DMS 273 treated with DMSO at 0.1 percent for 48 hours (cell line): ENCODE measurements at regions not wholly inside any gene's neighbourhood (a gene's known extent, or its start where the extent isn't known, plus 50 kb on each side); places are given as distances from the start of the nearest gene placed in this dataset.
A peak's percentile ranks its signal among the peaks of the same experiment; 100 is the strongest.

Experiments used
- DNase-seq: peaks from one replicate; lab custom pipeline; 2025; lab: John Stamatoyannopoulos, UW

- DNase-seq, result no peak
These were observed 130.3 kb upstream of the RASSF8 start for GRCh38 chr12:25828188-25828587.

DNA sequence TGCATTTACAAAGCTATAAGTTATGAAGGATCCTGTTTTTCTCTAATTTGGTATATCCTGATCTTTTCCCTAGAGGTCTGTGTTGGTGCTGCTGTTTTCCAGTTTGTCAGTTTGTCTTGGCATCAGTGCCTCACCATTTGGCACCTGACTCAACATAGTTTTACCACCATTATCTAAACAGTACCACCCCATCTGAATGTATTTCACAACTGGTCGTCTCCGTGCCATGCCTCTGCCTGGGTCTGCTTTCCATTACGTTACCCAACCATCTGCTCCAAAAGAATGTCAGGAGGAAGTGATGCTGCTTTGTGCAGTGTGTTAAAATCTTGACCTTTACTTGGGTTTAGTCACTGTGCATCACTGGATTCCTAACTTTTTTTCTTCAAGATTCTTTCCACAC lies 129.3 kb upstream of the RASSF8 start:
- DNase-seq, result peak; percentile 1

DNA sequence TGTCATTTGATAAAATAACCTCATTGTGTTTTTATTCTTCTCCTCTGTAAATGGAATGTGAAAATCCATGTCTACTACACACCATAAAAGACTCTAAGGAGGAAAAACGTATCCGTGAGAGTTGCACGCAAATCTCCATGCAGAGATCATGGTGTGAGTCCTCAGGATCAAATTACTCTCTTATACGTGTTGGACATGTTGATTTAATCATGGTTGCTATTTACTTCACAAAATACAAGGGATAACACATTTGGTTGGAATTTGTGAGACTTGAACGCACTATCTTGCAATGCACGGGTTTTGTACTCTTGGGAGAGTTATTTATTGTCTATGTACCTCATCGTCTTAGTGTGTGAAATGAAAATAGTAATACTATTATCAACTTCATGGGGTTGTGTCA lies 128.0 kb upstream of the RASSF8 start:
- DNase-seq, result no peak

GRCh38 chr12:25833657-25834056 lies 124.8 kb upstream of the RASSF8 start:
- no peak for DNase-seq

DNA sequence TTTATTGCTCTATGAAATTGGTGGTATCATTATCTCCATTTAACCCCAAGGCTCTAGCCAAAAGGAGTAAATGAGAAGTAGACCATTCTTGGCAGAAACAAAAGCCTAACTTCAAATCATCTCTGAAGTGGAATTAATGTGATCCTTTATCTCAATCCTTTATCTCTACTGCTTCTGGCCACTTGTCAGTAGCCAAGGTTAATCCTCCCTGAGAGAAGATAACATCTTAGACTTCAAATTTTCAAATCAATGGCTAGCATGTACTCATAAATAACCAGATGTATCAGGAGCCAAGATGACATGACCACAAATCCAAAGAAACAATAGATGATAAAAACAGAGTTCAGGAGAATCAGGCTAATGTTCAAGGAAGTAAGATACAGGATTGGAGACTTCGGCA lies 123.1 kb upstream of the RASSF8 start:
- no peak for DNase-seq

- no peak for DNase-seq
These were observed 120.5 kb upstream of the RASSF8 start for GRCh38 chr12:25838007-25838406.

- DNase-seq, result no peak
These were observed 119.0 kb upstream of the RASSF8 start for GRCh38 chr12:25839470-25839869.

GRCh38 chr12:25840678-25841465 lies 117.6 kb upstream of the RASSF8 start:
- DNase-seq, result no peak

DNA sequence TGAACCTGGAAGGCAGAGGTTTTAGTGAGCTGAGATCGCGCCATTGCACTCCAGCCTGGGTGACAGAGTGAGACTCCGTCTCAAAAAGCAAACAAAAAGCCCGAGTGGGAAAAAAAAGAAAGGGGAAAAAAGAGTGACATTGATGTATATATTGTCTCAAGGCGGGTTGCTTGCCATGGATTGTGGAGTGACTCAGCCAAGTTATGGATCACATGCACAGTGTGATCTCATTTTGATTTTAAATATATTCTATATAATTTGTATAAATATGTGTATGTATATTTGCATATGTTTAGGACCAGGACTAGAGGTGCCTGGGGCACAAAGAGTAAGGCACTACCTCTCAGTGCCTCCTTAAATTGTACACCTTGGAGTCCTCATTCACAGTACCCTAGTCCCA lies 116.2 kb upstream of the RASSF8 start:
- no peak for DNase-seq

DNA sequence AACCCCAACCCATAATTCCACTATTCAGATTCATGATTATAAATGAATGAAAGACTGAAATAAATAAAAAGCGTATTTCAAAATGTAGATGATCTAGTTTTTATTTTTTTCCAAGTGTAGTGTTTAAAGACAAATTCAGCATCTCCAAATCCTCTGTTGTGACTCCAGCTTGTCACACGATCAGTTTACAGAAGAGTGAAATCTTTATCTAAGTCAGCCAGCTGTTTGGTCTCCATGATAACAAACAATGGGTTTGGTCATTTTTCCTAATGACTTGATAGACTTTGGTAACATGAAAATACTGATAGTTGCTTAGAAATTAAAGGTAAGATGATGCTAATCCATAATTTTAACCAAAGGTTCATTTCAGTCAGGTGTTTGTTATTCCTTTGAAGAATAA lies 114.5 kb upstream of the RASSF8 start:
- DNase-seq, result no peak

DNA sequence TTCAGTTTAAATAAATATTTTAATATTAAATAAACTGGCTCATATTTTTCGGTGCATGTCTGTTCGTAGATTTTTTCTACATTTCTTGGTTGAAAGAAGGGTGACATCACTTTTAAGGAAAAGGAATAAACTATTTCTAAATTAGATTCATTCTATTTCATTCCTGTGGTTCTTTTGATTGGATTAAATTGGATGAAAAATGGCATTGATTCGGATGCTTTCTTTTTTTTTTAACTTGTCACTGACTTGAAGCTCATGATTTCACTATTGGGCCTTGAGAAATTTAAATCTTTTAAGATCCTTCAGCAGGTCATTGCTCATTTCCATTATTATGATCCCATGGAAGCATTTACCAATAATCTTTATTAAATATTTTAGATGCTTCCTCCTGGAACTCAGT lies 113.1 kb upstream of the RASSF8 start:
- DNase-seq, result no peak

DNA sequence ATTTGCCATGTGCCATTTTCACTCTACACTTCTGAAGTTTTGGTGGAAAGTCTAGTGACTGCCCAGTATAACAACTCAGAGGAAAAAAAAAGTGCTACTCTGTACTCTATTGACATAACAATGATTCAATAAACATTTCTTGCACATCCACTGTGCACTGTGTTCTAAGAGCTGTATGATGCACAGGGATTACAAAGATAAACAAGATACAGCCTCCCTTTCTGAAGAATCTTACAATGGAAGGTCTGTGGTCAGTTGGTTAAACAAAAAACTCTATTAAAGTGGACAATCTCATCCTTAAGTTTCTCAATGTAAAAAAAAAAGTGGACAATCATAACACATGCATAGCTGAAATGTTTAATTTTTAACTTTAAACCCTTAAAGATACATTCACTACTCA lies 105.7 kb upstream of the RASSF8 start:
- DNase-seq, result no peak

DNA sequence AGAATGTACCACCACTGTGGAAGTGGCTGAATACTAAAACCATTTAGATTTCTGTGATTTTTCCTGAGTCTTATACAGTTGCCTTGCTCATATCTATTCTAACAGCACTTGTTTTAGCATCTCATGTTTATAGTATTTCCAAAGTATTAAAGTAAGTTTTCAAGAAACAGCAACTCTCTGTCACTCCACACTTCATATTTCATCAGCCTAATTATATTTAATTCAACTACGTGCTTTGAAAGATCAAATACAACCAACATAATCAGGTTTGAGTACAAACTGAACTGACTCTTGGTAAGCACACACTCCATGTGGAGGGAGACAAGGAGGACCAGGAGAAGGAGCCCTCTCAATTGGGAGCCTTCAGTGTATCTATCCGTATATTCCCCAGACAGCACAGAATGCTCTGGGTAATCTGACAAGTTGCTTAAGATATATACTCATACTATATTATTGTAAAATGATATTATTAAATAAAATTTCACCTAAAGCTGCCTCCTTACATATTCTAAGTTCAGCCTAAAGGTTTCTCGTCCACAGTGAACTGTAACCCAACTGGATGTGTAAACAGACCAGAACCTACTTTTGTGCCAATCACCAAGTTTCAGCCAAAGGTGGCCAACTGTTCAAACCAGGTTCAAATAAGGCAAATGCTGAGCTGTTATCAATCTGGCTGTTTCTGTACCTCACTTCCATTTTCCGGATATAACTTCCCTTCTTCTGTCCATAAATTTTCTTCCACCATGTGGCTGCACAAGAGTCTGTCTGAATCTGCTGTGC lies 105.0 kb upstream of the RASSF8 start:
- DNase-seq, result no peak

- DNase-seq, result no peak
These were observed 103.5 kb upstream of the RASSF8 start for GRCh38 chr12:25854991-25855390.

DNA sequence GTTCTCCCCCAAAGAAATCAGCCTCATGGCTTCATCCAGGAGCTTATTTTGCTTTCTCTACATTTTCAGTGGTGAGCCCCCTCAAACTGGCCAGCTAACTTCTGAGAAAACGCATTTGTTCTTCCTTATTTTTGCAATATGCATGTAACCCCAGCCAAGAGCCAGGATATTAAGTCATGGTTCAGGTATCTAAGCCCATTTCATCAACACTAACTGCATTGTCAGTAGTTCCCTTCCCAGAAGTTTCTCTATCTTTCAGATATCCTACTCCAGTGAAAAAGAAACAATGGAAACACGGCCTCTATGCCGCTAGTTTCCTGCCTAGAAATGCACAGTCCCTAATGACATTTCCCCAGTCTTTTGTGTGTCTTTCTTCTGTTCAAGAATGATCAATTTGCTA lies 102.8 kb upstream of the RASSF8 start:
- DNase-seq, result no peak

DNA sequence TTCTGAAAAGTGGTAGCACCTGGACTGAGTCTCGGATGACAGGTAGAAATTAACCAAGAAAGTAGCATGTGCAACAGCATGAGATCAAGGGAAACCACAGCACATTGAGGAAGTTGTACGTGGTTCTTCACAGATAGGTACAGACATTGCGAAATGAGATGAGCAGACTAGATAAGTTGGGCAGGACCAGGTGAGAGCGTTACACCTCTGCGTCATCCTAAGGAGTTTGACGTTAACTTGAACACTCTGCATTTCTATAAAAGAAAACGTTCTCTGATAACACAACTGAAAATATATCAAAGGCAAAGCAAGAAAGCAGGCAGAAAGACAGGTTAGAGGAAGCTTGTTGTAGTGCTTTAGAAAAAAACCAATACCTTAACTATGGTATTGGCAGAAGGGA lies 98.5 kb upstream of the RASSF8 start:
- DNase-seq, result no peak

DNA sequence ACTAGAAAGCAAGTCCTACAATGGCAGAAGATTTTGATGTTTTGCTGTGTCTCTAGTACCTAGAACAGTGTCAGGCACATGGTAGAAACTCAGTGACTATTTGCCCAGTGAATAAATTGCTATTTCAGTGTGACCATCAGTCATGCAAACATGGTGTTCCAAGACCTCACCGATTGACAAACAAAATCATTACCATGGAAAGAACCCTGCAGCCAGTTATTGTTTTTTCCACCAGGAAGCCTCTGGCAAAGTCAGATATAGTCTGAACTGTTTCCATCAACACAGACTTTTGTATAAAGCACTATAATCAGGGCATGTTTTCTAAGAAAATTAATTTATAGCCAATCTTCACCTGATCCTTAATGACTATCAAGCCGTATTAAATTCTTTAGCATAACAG lies 97.3 kb upstream of the RASSF8 start:
- DNase-seq, result no peak

DNA sequence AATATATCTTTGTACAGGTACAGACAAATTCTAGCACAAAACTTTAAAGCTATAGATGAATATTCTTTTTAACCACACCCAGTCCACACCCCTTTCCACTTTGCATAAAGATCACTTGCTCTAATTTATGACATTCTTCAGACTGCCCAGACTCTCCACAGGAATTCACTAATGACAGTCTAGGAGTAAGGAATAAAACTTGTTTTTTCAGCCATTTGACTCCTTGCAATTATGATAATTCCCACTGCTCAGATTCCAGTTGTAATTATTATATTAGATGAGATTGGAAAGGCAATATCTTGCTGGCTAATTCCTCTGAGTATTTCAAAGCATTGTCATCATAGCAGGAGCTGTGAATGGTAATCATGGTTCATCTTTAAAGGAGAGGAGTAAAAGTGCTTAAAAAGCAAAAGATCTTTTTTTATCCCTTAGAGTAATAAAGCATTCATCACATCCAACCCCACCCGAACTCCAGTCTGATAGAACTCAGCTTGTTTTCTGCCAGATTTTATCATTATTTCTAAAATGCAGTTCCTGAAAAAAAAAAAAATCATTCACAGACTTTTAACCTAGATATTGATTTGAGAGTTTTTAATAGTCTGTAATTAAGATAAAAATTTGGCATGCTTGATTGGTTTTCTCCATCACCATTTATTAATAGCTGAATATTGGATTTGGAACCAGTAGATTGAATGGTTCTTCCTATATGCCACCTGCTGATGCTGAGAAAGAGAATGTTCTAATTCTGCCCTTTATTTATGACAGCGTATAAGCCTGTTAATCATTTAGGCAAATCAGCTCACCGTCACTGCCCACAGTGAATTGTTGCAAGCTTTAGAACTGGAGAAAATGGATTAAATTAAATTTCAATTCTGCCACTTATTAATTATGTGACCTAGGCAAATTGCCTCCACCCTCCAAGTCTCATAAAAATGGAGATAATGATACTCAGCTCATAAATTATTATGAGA lies 93.9 kb upstream of the RASSF8 start:
- DNase-seq, result no peak

DNA sequence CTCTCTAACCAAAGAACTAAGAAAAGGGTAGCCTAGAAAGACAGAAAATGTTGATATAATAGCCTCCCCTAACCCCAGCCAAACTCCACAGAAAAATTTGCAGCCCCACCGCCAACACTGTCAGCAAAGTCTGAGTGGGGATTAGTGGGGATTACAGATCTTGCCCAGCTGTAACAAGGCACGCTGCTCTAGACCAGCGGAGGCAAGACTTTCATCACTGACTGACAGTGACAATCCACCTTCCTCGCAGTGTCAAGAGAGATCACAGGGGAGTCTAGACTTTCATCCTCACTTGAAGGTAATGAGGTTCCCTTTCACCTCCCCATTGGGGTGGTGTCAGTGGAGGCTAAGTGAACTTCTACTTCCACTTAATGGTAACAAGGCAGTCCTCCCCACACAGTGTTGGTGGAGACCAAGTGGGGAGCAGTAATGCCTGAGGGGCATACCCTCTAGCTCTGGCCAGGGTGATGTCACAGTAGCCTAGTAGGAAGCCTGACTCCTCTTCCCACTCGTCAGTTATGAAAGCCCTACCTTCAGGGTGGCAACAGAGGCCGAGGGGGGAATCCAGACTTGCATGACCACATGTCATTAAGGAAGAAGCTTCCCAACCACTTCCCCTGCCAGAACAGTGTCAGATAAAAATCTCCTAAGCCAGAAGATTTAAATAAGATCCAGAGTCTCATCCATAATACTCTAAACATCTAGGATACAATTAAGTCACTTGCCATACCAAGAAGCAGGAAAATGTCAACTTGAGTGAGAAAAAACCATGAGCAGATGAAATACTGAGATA lies 91.7 kb upstream of the RASSF8 start:
- DNase-seq, result no peak

DNA sequence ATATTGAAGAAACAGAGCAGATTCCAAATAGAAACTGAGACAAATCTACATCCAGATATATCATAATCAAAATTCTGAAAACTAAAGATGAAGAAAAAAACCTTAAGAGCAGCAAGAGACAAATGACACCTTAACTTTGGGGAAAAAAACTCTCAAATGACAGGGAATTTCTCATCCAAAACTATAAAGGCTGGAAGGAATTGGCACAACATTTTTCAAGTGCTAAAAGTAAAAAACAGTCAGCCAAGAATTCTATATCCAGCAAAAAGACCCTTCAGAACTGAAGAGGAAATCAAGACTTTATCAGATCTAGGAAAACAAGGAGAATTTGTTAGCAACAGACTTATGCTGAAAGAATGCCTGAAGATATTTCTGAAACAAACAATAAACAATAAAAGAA lies 90.3 kb upstream of the RASSF8 start:
- no peak for DNase-seq

DNA sequence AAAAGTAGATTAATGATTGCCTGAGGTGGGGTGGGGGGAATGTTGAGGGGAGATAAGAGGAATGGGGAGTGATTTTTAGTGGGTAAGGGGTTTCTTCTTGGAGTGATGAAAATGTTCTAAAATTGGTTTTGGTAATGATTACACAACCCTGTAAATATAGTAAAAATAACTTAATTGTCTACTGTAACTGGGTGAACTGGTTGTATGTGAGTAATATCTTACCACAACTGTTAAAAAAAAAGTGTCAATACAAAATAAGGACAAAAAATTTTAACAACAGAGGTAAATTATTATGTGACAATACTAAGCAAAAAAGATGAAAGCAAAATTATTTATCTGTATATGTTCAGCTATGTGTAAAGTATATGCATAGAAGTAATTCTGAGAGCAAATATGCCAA lies 86.3 kb upstream of the RASSF8 start:
- no peak for DNase-seq

- no peak for DNase-seq
These were observed 82.8 kb upstream of the RASSF8 start for GRCh38 chr12:25875661-25876060.
